Esophagus muscularis mucosa (tissue), 4 donors: ENCODE measurements at regions not wholly inside any gene's neighbourhood (a gene's known extent, or its start where the extent isn't known, plus 50 kb on each side); places are given as distances from the start of the nearest gene placed in this dataset.

Source experiments
- DNase-seq: peaks from one replicate; pipeline ENCODE4 v3.0.0-alpha.2; 2017; ENCODE audit errors: extremely low spot score
- H3K27ac ChIP-seq, 4 donors: fragments of 200-600 bp; sonication (generic); replicated peaks in 1 of 4; 1 replicate in 3 of 4; 2 replicates in 1 of 4; pipeline ENCODE4 v1.5.1; 2016 to 2019; ENCODE audit warnings: mild to moderate bottlenecking in 1 of 4
- H3K27me3 ChIP-seq, 4 donors: fragments of 200-600 bp; sonication (generic); one replicate each; pipeline versions ENCODE4 v1.5.1 to v1.6.0; 2016 to 2019
- H3K36me3 ChIP-seq, 4 donors: fragments of 200-600 bp; sonication (generic); one replicate each; pipeline ENCODE4 v1.5.1; 2016 to 2019
- H3K4me1 ChIP-seq, 4 donors: fragments of 200-600 bp; sonication (generic); one replicate each; pipeline ENCODE4 v1.5.1; 2016 to 2019
- H3K4me3 ChIP-seq, 4 donors: fragments of 200-600 bp; sonication (generic); 1 replicate in 2 of 4; 2 replicates in 2 of 4; pipeline ENCODE4 v1.5.1; 2016 to 2019; ENCODE audit warnings: mild to moderate bottlenecking in 4 of 4, moderate library complexity in 1 of 4
- H3K9me3 ChIP-seq, 4 donors: fragments of 200-600 bp; sonication (generic); 1 replicate in 3 of 4; 2 replicates in 1 of 4; pipeline ENCODE4 v1.5.1; 2016 to 2019
- CTCF ChIP-seq, 3 experiments: fragments of 200-600 bp in 2 of 3; fragments of 450-650 bp in 1 of 3; sonication (generic) in 2 of 3; IDR thresholded peaks; one replicate each; pipeline ENCODE4 v1.5.1; 2017 to 2019; ENCODE audit warnings: antibody characterized with exemption in 3 of 3, mild to moderate bottlenecking in 2 of 3, moderate library complexity in 1 of 3
- EP300 ChIP-seq: sonication (generic); formaldehyde crosslinking; IDR thresholded peaks from one replicate; pipeline ENCODE4 v1.6.1; 2017; ENCODE audit warnings: antibody characterized with exemption
- POLR2A ChIP-seq: fragments of 450-650 bp; IDR thresholded peaks from one replicate; pipeline ENCODE4 v1.6.1; 2017; ENCODE audit warnings: antibody characterized with exemption, moderate library complexity, mild to moderate bottlenecking, low read depth
- POLR2AphosphoS5 ChIP-seq, 2 donors: sonication (generic); formaldehyde crosslinking; IDR thresholded peaks; one replicate each; pipeline ENCODE4 v1.6.1; 2017; ENCODE audit warnings: antibody characterized with exemption in 2 of 2
- WGBS: methylation state at CpG from one replicate; pipeline ENCODE4 v1.1.5; 2018; 5-methylcytosine and 5-hydroxymethylcytosine counted together
- intact Hi-C: fragments of 100-400 bp; cut with DNase I; formaldehyde crosslinking; loops from one replicate; pipeline ENCODE4 v1.15.1; 2023

- no peak for TF ChIP-seq POLR2AphosphoS5 (IDR thresholded peaks at IDR 0.05)
- TF ChIP-seq POLR2A, result no peak
- no peak for TF ChIP-seq CTCF (IDR thresholded peaks at IDR 0.05)
- TF ChIP-seq EP300, result no peak
- no peak overlapping the region for H3K4me3 ChIP-seq
- H3K4me1 ChIP-seq, result no peaks in the 10 kb centered on the region
- H3K36me3 ChIP-seq, result peaks cover 0 to 9% (median 2%) of the 10 kb centered on the region in 4 donors
- 88% methylated on average over 1 of the region's 1 CpG for WGBS
- peaks cover 0 to 60% (median 41%) of the 10 kb centered on the region in 4 donors for H3K9me3 ChIP-seq
- DNase-seq, result no peak
- H3K27ac ChIP-seq, result no peak overlapping the region
- intact Hi-C loops, result no loop called here
- no peaks in the 10 kb centered on the region for H3K27me3 ChIP-seq
These were observed 256.8 kb upstream of the ZC3H15 start for GRCh38 chr2:186229265-186229664.

GRCh38 chr2:186241874-186242273 is 244.2 kb upstream of the ZC3H15 start:
- Histone ChIP-seq H3K4me1 (no peaks in the 10 kb centered on the region), H3K4me3 (no peak overlapping the region), H3K36me3 (no peaks in the 10 kb centered on the region), H3K27ac (no peak overlapping the region), H3K9me3 (no peaks in the 10 kb centered on the region), H3K27me3 (no peaks in the 10 kb centered on the region)
- 96% methylated on average over 4 of the region's 4 CpGs for WGBS
- DNase-seq, result no peak
- intact Hi-C loops, result no loop called here
- TF ChIP-seq POLR2A (no peak), POLR2AphosphoS5 (IDR thresholded peaks at IDR 0.05) (no peak), CTCF (IDR thresholded peaks at IDR 0.05) (no peak), EP300 (no peak)

- no peak overlapping the region for H3K4me3 ChIP-seq
- no peaks in the 10 kb centered on the region for H3K9me3 ChIP-seq
- no peaks in the 10 kb centered on the region for H3K4me1 ChIP-seq
- no peak for DNase-seq
- H3K27ac ChIP-seq, result no peak overlapping the region
- no peak for TF ChIP-seq POLR2AphosphoS5 (IDR thresholded peaks at IDR 0.05)
- TF ChIP-seq EP300, result no peak
- no peak for TF ChIP-seq POLR2A
- TF ChIP-seq CTCF (IDR thresholded peaks at IDR 0.05), result no peak
- intact Hi-C loops, result no loop called here
- no peaks in the 10 kb centered on the region for H3K27me3 ChIP-seq
- H3K36me3 ChIP-seq, result no peaks in the 10 kb centered on the region
- WGBS, result 100% methylated on average over 2 of the region's 2 CpGs
These were observed 231.3 kb upstream of the ZC3H15 start for GRCh38 chr2:186254759-186255158.

GRCh38 chr2:186255823-186256222 is 230.2 kb upstream of the ZC3H15 start:
- Histone ChIP-seq H3K4me1 (no peaks in the 10 kb centered on the region), H3K27ac (no peak overlapping the region), H3K4me3 (no peak overlapping the region), H3K9me3 (no peaks in the 10 kb centered on the region), H3K27me3 (no peaks in the 10 kb centered on the region), H3K36me3 (no peaks in the 10 kb centered on the region)
- TF ChIP-seq CTCF (IDR thresholded peaks at IDR 0.05), result no peak
- DNase-seq, result no peak
- intact Hi-C loops, result no loop called here
- WGBS, result 91% methylated on average over 4 of the region's 4 CpGs

- TF ChIP-seq POLR2AphosphoS5 (IDR thresholded peaks at IDR 0.05) (no peak), POLR2A (no peak), CTCF (IDR thresholded peaks at IDR 0.05) (peak; percentile 26 to 38 (median 32)), EP300 (no peak)
- Histone ChIP-seq H3K4me3 (no peak overlapping the region), H3K27me3 (no peaks in the 10 kb centered on the region), H3K4me1 (no peaks in the 10 kb centered on the region), H3K9me3 (no peaks in the 10 kb centered on the region), H3K36me3 (no peaks in the 10 kb centered on the region), H3K27ac (no peak overlapping the region)
- 21% methylated on average over 1 of the region's 1 CpG for WGBS
- DNase-seq, result no peak
- intact Hi-C loops, result no loop called here
These were observed 229.5 kb upstream of the ZC3H15 start for GRCh38 chr2:186256540-186256939.
